ENCODE measurements at regions not wholly inside any gene's neighbourhood (a gene's known extent, or its start where the extent isn't known, plus 50 kb on each side); places are given as distances from the start of the nearest gene placed in this dataset.

GRCh38 chr4:117971403-117971802 is 62.9 kb upstream of the NDST3 start:
- DNase-seq, result peak; percentile 81

DNA sequence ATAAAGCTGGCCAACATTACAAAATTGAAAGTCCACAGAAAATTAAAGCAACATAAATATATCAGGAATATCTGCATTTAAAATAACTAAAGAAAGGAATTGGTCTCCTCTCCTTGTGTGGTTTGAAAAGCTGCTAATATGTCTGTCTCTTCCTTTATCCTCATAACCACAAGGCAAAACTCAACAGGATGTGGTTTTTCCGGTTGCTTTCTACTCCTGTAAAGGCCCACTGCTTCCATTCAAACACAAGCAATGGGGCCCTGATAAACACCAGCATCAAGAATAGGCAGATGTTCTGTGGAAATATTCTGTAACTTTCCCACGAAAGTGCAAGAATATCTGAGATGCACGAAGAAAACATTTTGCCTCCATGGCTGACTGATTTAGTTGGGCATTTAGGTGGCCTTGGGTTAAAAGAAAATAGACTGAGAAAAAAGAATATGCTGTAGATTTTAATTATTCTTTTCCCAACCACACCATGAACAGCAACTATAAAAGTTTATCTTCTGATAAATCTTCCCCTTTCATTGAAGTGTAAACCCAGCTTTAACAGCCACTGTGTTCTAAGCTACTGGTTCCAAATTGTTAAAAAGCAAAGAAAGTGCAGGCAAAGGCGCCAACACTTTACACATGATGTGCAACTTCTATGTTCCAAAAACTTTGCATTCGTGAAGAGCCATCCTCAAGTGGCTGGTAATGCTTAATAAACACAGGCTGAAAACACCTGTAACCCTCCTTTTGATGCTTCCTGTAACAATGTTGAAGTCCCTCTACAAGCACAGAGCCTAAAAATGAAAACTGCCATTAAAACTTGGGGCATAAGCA is 50.5 kb upstream of the NDST3 start:
- no peak for DNase-seq

GRCh38 chr4:117984366-117984680 is 50.0 kb upstream of the NDST3 start:
- DNase-seq, result no peak

Data from NCI-H446 treated with DMSO at 0.1 percent for 48 hours (cell line).